Keratinocyte (primary cell): ENCODE measurements at regions not wholly inside any gene's neighbourhood (a gene's known extent, or its start where the extent isn't known, plus 50 kb on each side); places are given as distances from the start of the nearest gene placed in this dataset.

Experiments used
- DNase-seq: peaks from one replicate; pipeline ENCODE4 v3.0.0-alpha.2; 2011; ENCODE audit warnings: low read depth, missing footprints, low spot score
- FAIRE-seq: peaks from 2 replicates; lab custom pipeline; 2011; peaks lifted over from hg19 to GRCh38; lab: Jason Lieb, UNC
- H2AFZ ChIP-seq: 2 replicates; pipeline ENCODE4 v1.6.0; 2012; ENCODE audit warnings: low read length, control low read depth, inconsistent platforms; ENCODE audit not compliant: control insufficient read depth
- H3K27ac ChIP-seq: 2 replicates; pipeline ENCODE4 v1.5.1; 2011; ENCODE audit warnings: low read length; ENCODE audit not compliant: control insufficient read depth, insufficient read depth
- H3K27me3 ChIP-seq: 3 replicates; pipeline ENCODE4 v1.6.0; 2011; ENCODE audit warnings: low read length; ENCODE audit not compliant: control insufficient read depth, insufficient read depth; ENCODE audit errors: extremely low read depth
- H3K36me3 ChIP-seq, 2 experiments: 2 replicates in 1 of 2; 3 replicates in 1 of 2; pipeline ENCODE4 v1.5.1; 2011; ENCODE audit warnings: low read length in 2 of 2, mild to moderate bottlenecking in 1 of 2; ENCODE audit not compliant: control insufficient read depth in 2 of 2, insufficient read depth in 2 of 2; ENCODE audit errors: extremely low read depth in 1 of 2
- H3K4me1 ChIP-seq: 3 replicates; pipeline ENCODE4 v1.5.1; 2011; ENCODE audit warnings: low read length; ENCODE audit not compliant: control insufficient read depth, insufficient read depth; ENCODE audit errors: extremely low read depth
- H3K4me2 ChIP-seq: 3 replicates; pipeline ENCODE4 v1.6.0; 2011; ENCODE audit warnings: low read depth, low read length; ENCODE audit not compliant: control insufficient read depth, insufficient read depth; ENCODE audit errors: extremely low read depth
- H3K4me3 ChIP-seq, 3 experiments: fragments of 200-600 bp in 1 of 3; sonication (generic) in 1 of 3; 2 replicates in 2 of 3; 3 replicates in 1 of 3; pipeline ENCODE4 v1.5.1; 2011 to 2016; ENCODE audit warnings: low read length in 3 of 3, mild to moderate bottlenecking in 3 of 3, control low read depth in 2 of 3, inconsistent platforms in 1 of 3, low read depth in 1 of 3, mixed read lengths in 1 of 3, mixed run types in 1 of 3, moderate library complexity in 1 of 3; ENCODE audit not compliant: control insufficient read depth in 2 of 3, insufficient read depth in 2 of 3; ENCODE audit errors: extremely low read depth in 1 of 3
- H3K79me2 ChIP-seq: 2 replicates; pipeline ENCODE4 v1.6.0; 2012; ENCODE audit warnings: low read length; ENCODE audit not compliant: control insufficient read depth, insufficient read depth
- H3K9ac ChIP-seq: 3 replicates; pipeline ENCODE4 v1.6.0; 2011; ENCODE audit warnings: low read length; ENCODE audit not compliant: control insufficient read depth, insufficient read depth; ENCODE audit errors: extremely low read depth
- H3K9me1 ChIP-seq: 3 replicates; pipeline ENCODE4 v1.6.0; 2011; ENCODE audit warnings: low read length; ENCODE audit not compliant: control insufficient read depth, insufficient read depth; ENCODE audit errors: extremely low read depth
- H3K9me3 ChIP-seq: 2 replicates; pipeline ENCODE4 v1.5.1; 2012; ENCODE audit warnings: low read depth, low read length; ENCODE audit not compliant: control insufficient read depth
- H4K20me1 ChIP-seq: 3 replicates; pipeline ENCODE4 v1.6.0; 2011; ENCODE audit warnings: low read length; ENCODE audit not compliant: control insufficient read depth, insufficient read depth; ENCODE audit errors: extremely low read depth
- EZH2 ChIP-seq: IDR thresholded peaks from one replicate; pipeline ENCODE4 v1.6.1; 2012; ENCODE audit warnings: inconsistent platforms, mild to moderate bottlenecking, low read length, moderate library complexity
- dilution Hi-C: fragments of 300-500 bp; cut with MboI; formaldehyde crosslinking; loops from one replicate; pipeline ENCODE4 v1.7.0; 2020; ENCODE audit warnings: low sequenced_read_pairs; ENCODE audit not compliant: extremely low pct_ligation_motif_present
- TF ChIP-seq, protein P1 (sequence below), 3 experiments: IDR thresholded peaks in 1 of 3; conservative IDR thresholded peaks in 1 of 3; optimal IDR thresholded peaks in 1 of 3; 2 replicates in 2 of 3; 3 replicates in 1 of 3; pipeline versions ENCODE3 to v1.5.1; 2011; ENCODE audit warnings: low read length in 3 of 3, mild to moderate bottlenecking in 3 of 3, moderate library complexity in 2 of 3, control low read depth in 1 of 3, inconsistent platforms in 1 of 3; ENCODE audit not compliant: insufficient read depth in 2 of 3; ENCODE audit errors: extremely low read depth in 1 of 3

- DNase-seq, result no peak
- Histone ChIP-seq H3K9me3 (no peaks in the 10 kb centered on the region), H3K27me3 (no peaks in the 10 kb centered on the region), H3K36me3 (no peaks in the 10 kb centered on the region), H3K4me3 (no peak overlapping the region), H3K9me1 (no peaks in the 10 kb centered on the region), H3K9ac (no peak overlapping the region), H3K4me2 (no peak overlapping the region), H4K20me1 (no peaks in the 10 kb centered on the region), H3K4me1 (no peaks in the 10 kb centered on the region), H3K79me2 (no peaks in the 10 kb centered on the region), H2AFZ (no peak overlapping the region), H3K27ac (no peak overlapping the region)
- no peak for TF ChIP-seq EZH2
- TF ChIP-seq, protein P1, sequence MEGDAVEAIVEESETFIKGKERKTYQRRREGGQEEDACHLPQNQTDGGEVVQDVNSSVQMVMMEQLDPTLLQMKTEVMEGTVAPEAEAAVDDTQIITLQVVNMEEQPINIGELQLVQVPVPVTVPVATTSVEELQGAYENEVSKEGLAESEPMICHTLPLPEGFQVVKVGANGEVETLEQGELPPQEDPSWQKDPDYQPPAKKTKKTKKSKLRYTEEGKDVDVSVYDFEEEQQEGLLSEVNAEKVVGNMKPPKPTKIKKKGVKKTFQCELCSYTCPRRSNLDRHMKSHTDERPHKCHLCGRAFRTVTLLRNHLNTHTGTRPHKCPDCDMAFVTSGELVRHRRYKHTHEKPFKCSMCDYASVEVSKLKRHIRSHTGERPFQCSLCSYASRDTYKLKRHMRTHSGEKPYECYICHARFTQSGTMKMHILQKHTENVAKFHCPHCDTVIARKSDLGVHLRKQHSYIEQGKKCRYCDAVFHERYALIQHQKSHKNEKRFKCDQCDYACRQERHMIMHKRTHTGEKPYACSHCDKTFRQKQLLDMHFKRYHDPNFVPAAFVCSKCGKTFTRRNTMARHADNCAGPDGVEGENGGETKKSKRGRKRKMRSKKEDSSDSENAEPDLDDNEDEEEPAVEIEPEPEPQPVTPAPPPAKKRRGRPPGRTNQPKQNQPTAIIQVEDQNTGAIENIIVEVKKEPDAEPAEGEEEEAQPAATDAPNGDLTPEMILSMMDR (optimal IDR thresholded peaks at IDR 0.05 in 1 of 3, IDR thresholded peaks at IDR 0.05 in 1 of 3, conservative IDR thresholded peaks at IDR 0.05 in 1 of 3; ENCODE audit: extremely low read depth in 1 of 3, insufficient read depth in 2 of 3, low read length in 3 of 3), result no peak
- no peak for FAIRE-seq
- dilution Hi-C loops, result no loop called here
Observed at GRCh38 chr5:88049156-88049555, 219.5 kb downstream of the TMEM161B start.

GRCh38 chr5:88045931-88046461 is 222.6 kb downstream of the TMEM161B start:
- H3K4me3 ChIP-seq, result no peak overlapping the region
- no peak for DNase-seq
- TF ChIP-seq EZH2, result no peak
- TF ChIP-seq, protein P1 (optimal IDR thresholded peaks at IDR 0.05 in 1 of 3, IDR thresholded peaks at IDR 0.05 in 1 of 3, conservative IDR thresholded peaks at IDR 0.05 in 1 of 3; ENCODE audit: extremely low read depth in 1 of 3, insufficient read depth in 2 of 3, low read length in 3 of 3), result no peak
- H3K27ac ChIP-seq, result no peak overlapping the region
- no peak overlapping the region for H3K4me2 ChIP-seq
- FAIRE-seq, result no peak
- H3K9me3 ChIP-seq, result no peaks in the 10 kb centered on the region
- H3K9me1 ChIP-seq, result no peaks in the 10 kb centered on the region
- H3K79me2 ChIP-seq, result no peaks in the 10 kb centered on the region
- no peaks in the 10 kb centered on the region for H3K36me3 ChIP-seq
- H2AFZ ChIP-seq, result no peak overlapping the region
- dilution Hi-C loops, result no loop called here
- no peak overlapping the region for H3K9ac ChIP-seq
- no peaks in the 10 kb centered on the region for H3K4me1 ChIP-seq
- H4K20me1 ChIP-seq, result no peaks in the 10 kb centered on the region
- no peaks in the 10 kb centered on the region for H3K27me3 ChIP-seq
